ENCODE measurements at regions not wholly inside any gene's neighbourhood (a gene's known extent, or its start where the extent isn't known, plus 50 kb on each side); places are given as distances from the start of the nearest gene placed in this dataset.

GRCh38 chr14:71579331-71579730 is 352.9 kb upstream of the RGS6 start:
- no peak overlapping the region for H3K4me3 ChIP-seq (IDR thresholded peaks at IDR 0.05; ENCODE audit: insufficient read depth, low read depth, low read length)
- H2AFZ ChIP-seq (ENCODE audit: low read depth) = no peak overlapping the region
- H3K79me2 ChIP-seq (ENCODE audit: insufficient read depth, low read depth) = no peaks in the 10 kb centered on the region
- no peaks in the 10 kb centered on the region for H4K20me1 ChIP-seq (ENCODE audit: insufficient read depth)
- H3K4me1 ChIP-seq (ENCODE audit: low read depth, poor library complexity, severe bottlenecking) = no peaks in the 10 kb centered on the region
- no peak for TF ChIP-seq CTCF (conservative IDR thresholded peaks at IDR 0.05; ENCODE audit: low read depth, low read length)
- H3K9ac ChIP-seq = no peak overlapping the region
- no peaks in the 10 kb centered on the region for H3K27me3 ChIP-seq (ENCODE audit: insufficient read depth, low read depth)
- H3K36me3 ChIP-seq (ENCODE audit: insufficient read depth) = no peaks in the 10 kb centered on the region
- H3K4me2 ChIP-seq = no peak overlapping the region
- no peak overlapping the region for H3K27ac ChIP-seq

- Histone ChIP-seq H3K9ac (no peak overlapping the region), H3K4me2 (no peak overlapping the region), H3K36me3 (ENCODE audit: insufficient read depth) (no peaks in the 10 kb centered on the region), H4K20me1 (ENCODE audit: insufficient read depth) (no peaks in the 10 kb centered on the region), H3K79me2 (ENCODE audit: insufficient read depth, low read depth) (no peaks in the 10 kb centered on the region), H3K4me1 (ENCODE audit: low read depth, poor library complexity, severe bottlenecking) (no peaks in the 10 kb centered on the region), H2AFZ (ENCODE audit: low read depth) (no peak overlapping the region), H3K4me3 (IDR thresholded peaks at IDR 0.05; ENCODE audit: insufficient read depth, low read depth, low read length) (no peak overlapping the region), H3K27ac (no peak overlapping the region), H3K27me3 (ENCODE audit: insufficient read depth, low read depth) (no peaks in the 10 kb centered on the region)
- no peak for TF ChIP-seq CTCF (conservative IDR thresholded peaks at IDR 0.05; ENCODE audit: low read depth, low read length)
These were observed 349.5 kb upstream of the RGS6 start for GRCh38 chr14:71582705-71583104.

GRCh38 chr14:71583194-71583593 is 349.0 kb upstream of the RGS6 start:
- Histone ChIP-seq H3K4me1 (ENCODE audit: low read depth, poor library complexity, severe bottlenecking) (no peaks in the 10 kb centered on the region), H3K27me3 (ENCODE audit: insufficient read depth, low read depth) (no peaks in the 10 kb centered on the region), H3K27ac (no peak overlapping the region), H3K4me2 (no peak overlapping the region), H3K79me2 (ENCODE audit: insufficient read depth, low read depth) (no peaks in the 10 kb centered on the region), H3K36me3 (ENCODE audit: insufficient read depth) (no peaks in the 10 kb centered on the region), H3K4me3 (IDR thresholded peaks at IDR 0.05; ENCODE audit: insufficient read depth, low read depth, low read length) (no peak overlapping the region), H2AFZ (ENCODE audit: low read depth) (no peak overlapping the region), H3K9ac (no peak overlapping the region), H4K20me1 (ENCODE audit: insufficient read depth) (no peaks in the 10 kb centered on the region)
- no peak for TF ChIP-seq CTCF (conservative IDR thresholded peaks at IDR 0.05; ENCODE audit: low read depth, low read length)

GRCh38 chr14:71583705-71584104 is 348.5 kb upstream of the RGS6 start:
- H3K27ac ChIP-seq = no peak overlapping the region
- H3K79me2 ChIP-seq (ENCODE audit: insufficient read depth, low read depth) = no peaks in the 10 kb centered on the region
- H3K4me1 ChIP-seq (ENCODE audit: low read depth, poor library complexity, severe bottlenecking) = no peaks in the 10 kb centered on the region
- H2AFZ ChIP-seq (ENCODE audit: low read depth) = no peak overlapping the region
- TF ChIP-seq CTCF (conservative IDR thresholded peaks at IDR 0.05; ENCODE audit: low read depth, low read length) = no peak
- no peaks in the 10 kb centered on the region for H3K36me3 ChIP-seq (ENCODE audit: insufficient read depth)
- no peak overlapping the region for H3K4me2 ChIP-seq
- H3K9ac ChIP-seq = no peak overlapping the region
- H3K27me3 ChIP-seq (ENCODE audit: insufficient read depth, low read depth) = no peaks in the 10 kb centered on the region
- H3K4me3 ChIP-seq (IDR thresholded peaks at IDR 0.05; ENCODE audit: insufficient read depth, low read depth, low read length) = no peak overlapping the region
- H4K20me1 ChIP-seq (ENCODE audit: insufficient read depth) = no peaks in the 10 kb centered on the region

GRCh38 chr14:71585361-71585760 is 346.9 kb upstream of the RGS6 start:
- no peak overlapping the region for H3K27ac ChIP-seq

More at GRCh38 chr14:71585361-71585760, 346.9 kb upstream of the RGS6 start:
- H3K79me2 ChIP-seq (ENCODE audit: insufficient read depth, low read depth) = no peaks in the 10 kb centered on the region
- H3K9ac ChIP-seq = no peak overlapping the region
- H4K20me1 ChIP-seq (ENCODE audit: insufficient read depth) = no peaks in the 10 kb centered on the region
- TF ChIP-seq CTCF (conservative IDR thresholded peaks at IDR 0.05; ENCODE audit: low read depth, low read length) = no peak
- H3K4me3 ChIP-seq (IDR thresholded peaks at IDR 0.05; ENCODE audit: insufficient read depth, low read depth, low read length) = no peak overlapping the region
- H3K36me3 ChIP-seq (ENCODE audit: insufficient read depth) = no peaks in the 10 kb centered on the region
- H3K27me3 ChIP-seq (ENCODE audit: insufficient read depth, low read depth) = no peaks in the 10 kb centered on the region
- no peak overlapping the region for H2AFZ ChIP-seq (ENCODE audit: low read depth)
- H3K4me1 ChIP-seq (ENCODE audit: low read depth, poor library complexity, severe bottlenecking) = no peaks in the 10 kb centered on the region
- no peak overlapping the region for H3K4me2 ChIP-seq
